ENCODE measurements at regions not wholly inside any gene's neighbourhood (a gene's known extent, or its start where the extent isn't known, plus 50 kb on each side); places are given as distances from the start of the nearest gene placed in this dataset.

DNA sequence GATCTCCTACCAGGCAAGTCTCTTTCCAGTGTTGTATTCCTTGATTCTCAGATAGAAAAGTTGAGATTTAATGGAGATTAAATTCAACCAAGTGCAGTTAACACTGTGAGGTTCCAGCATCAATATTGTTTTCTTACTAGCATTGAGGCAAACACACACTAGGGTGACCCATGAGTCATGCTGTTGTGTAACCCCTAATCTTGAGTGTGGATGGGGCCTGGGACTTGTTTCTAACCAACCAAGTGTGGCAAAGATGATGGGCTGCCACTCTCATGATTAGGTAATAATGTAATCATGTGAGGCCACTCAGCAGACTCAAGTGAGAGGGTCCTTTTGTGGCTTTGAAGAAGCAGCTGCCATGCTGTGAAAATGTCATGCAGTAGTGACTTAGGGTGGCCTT lies 394.2 kb downstream of the IRX2 start:
- Histone ChIP-seq H4K20me1 (ENCODE audit: insufficient read depth) (no peaks in the 10 kb centered on the region), H2AFZ (ENCODE audit: low read depth, low read length) (no peak overlapping the region), H3K27me3 (ENCODE audit: insufficient read depth, low read depth, low read length) (no peaks in the 10 kb centered on the region), H3K27ac (ENCODE audit: low read length) (no peak overlapping the region), H3K9me2 (ENCODE audit: insufficient read depth, low read length) (no peaks in the 10 kb centered on the region), H3F3A (ENCODE audit: insufficient read depth, low read length, poor library complexity, severe bottlenecking) (no peaks in the 10 kb centered on the region), H3K4me3 (ENCODE audit: low read length) (no peak overlapping the region), H3K79me2 (replicated peaks; ENCODE audit: insufficient read depth, low read length) (no peaks in the 10 kb centered on the region), H3K9me3 (ENCODE audit: low read length) (no peaks in the 10 kb centered on the region), H3K4me2 (ENCODE audit: low read length) (no peak overlapping the region), H3K36me3 (ENCODE audit: insufficient read depth, low read length) (no peaks in the 10 kb centered on the region), H3K9ac (ENCODE audit: low read length) (no peak overlapping the region)
- no peak for TF ChIP-seq TAF1 (IDR thresholded peaks at IDR 0.05; ENCODE audit: low read depth)
- no peak for TF ChIP-seq EP300 (conservative IDR thresholded peaks at IDR 0.05; ENCODE audit: poor library complexity, severe bottlenecking)
- TF ChIP-seq EZH2 (IDR thresholded peaks at IDR 0.05; ENCODE audit: borderline replicate concordance, insufficient read depth, low read length, poor library complexity, severe bottlenecking), result no peak
- no peak for TF ChIP-seq MXI1 (conservative IDR thresholded peaks at IDR 0.05; ENCODE audit: poor library complexity, severe bottlenecking)
- TF ChIP-seq POLR2AphosphoS5 (IDR thresholded peaks at IDR 0.05), result no peak
- TF ChIP-seq, protein P1, sequence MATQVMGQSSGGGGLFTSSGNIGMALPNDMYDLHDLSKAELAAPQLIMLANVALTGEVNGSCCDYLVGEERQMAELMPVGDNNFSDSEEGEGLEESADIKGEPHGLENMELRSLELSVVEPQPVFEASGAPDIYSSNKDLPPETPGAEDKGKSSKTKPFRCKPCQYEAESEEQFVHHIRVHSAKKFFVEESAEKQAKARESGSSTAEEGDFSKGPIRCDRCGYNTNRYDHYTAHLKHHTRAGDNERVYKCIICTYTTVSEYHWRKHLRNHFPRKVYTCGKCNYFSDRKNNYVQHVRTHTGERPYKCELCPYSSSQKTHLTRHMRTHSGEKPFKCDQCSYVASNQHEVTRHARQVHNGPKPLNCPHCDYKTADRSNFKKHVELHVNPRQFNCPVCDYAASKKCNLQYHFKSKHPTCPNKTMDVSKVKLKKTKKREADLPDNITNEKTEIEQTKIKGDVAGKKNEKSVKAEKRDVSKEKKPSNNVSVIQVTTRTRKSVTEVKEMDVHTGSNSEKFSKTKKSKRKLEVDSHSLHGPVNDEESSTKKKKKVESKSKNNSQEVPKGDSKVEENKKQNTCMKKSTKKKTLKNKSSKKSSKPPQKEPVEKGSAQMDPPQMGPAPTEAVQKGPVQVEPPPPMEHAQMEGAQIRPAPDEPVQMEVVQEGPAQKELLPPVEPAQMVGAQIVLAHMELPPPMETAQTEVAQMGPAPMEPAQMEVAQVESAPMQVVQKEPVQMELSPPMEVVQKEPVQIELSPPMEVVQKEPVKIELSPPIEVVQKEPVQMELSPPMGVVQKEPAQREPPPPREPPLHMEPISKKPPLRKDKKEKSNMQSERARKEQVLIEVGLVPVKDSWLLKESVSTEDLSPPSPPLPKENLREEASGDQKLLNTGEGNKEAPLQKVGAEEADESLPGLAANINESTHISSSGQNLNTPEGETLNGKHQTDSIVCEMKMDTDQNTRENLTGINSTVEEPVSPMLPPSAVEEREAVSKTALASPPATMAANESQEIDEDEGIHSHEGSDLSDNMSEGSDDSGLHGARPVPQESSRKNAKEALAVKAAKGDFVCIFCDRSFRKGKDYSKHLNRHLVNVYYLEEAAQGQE (IDR thresholded peaks at IDR 0.05; ENCODE audit: borderline replicate concordance), result no peak
- TF ChIP-seq SMC3 (conservative IDR thresholded peaks at IDR 0.05; ENCODE audit: poor library complexity), result no peak
- TF ChIP-seq, protein P2, sequence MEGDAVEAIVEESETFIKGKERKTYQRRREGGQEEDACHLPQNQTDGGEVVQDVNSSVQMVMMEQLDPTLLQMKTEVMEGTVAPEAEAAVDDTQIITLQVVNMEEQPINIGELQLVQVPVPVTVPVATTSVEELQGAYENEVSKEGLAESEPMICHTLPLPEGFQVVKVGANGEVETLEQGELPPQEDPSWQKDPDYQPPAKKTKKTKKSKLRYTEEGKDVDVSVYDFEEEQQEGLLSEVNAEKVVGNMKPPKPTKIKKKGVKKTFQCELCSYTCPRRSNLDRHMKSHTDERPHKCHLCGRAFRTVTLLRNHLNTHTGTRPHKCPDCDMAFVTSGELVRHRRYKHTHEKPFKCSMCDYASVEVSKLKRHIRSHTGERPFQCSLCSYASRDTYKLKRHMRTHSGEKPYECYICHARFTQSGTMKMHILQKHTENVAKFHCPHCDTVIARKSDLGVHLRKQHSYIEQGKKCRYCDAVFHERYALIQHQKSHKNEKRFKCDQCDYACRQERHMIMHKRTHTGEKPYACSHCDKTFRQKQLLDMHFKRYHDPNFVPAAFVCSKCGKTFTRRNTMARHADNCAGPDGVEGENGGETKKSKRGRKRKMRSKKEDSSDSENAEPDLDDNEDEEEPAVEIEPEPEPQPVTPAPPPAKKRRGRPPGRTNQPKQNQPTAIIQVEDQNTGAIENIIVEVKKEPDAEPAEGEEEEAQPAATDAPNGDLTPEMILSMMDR (IDR thresholded peaks at IDR 0.05; ENCODE audit: poor library complexity, severe bottlenecking), result no peak
- no peak for TF ChIP-seq RAD21 (conservative IDR thresholded peaks at IDR 0.05)

DNA sequence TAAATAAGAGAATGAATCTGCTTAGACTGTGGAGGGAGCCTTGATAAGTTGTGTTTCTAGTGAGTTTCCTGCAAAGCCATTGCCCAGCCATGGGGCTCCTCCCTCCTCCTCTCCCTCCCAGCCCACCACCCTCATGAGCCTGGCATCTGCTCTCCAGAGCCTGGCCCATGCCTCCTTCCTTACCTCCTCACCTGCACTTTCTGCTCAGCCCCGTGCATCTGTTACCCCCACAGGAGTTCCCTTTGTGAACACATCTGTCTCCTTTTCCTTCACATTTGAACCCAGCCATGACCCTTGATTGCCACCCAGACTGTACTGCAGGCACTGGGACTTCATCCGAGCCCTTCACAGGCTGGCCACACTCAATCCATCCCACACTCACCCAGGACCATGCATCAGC lies 395.6 kb downstream of the IRX2 start:
- Histone ChIP-seq H3K9me3 (ENCODE audit: low read length) (no peaks in the 10 kb centered on the region), H3K27me3 (ENCODE audit: insufficient read depth, low read depth, low read length) (no peaks in the 10 kb centered on the region), H3K79me2 (replicated peaks; ENCODE audit: insufficient read depth, low read length) (no peaks in the 10 kb centered on the region), H3F3A (ENCODE audit: insufficient read depth, low read length, poor library complexity, severe bottlenecking) (no peaks in the 10 kb centered on the region), H4K20me1 (ENCODE audit: insufficient read depth) (no peaks in the 10 kb centered on the region), H2AFZ (ENCODE audit: low read depth, low read length) (no peak overlapping the region), H3K27ac (ENCODE audit: low read length) (no peak overlapping the region), H3K9me2 (ENCODE audit: insufficient read depth, low read length) (no peaks in the 10 kb centered on the region), H3K4me2 (ENCODE audit: low read length) (no peak overlapping the region), H3K9ac (ENCODE audit: low read length) (no peak overlapping the region), H3K36me3 (ENCODE audit: insufficient read depth, low read length) (no peaks in the 10 kb centered on the region), H3K4me3 (ENCODE audit: low read length) (no peak overlapping the region)
- TF ChIP-seq, protein P1 (IDR thresholded peaks at IDR 0.05; ENCODE audit: borderline replicate concordance), result no peak

All from neural cell (in vitro differentiated cells).